Heart right ventricle (tissue), 16 donors: ENCODE measurements at regions not wholly inside any gene's neighbourhood (a gene's known extent, or its start where the extent isn't known, plus 50 kb on each side); places are given as distances from the start of the nearest gene placed in this dataset.

Experiments used
- ATAC-seq, 8 donors: fragments of 200-7000 bp; cut with Tn5 transposase; one replicate each; pipeline ENCODE4 v1.9.1; 2020; ENCODE audit warnings: mild to moderate bottlenecking in 8 of 8, moderate library complexity in 8 of 8, moderate number of reproducible peaks in 1 of 8
- DNase-seq, 2 donors: peaks; one replicate each; pipeline ENCODE4 v3.0.0-alpha.2; 2020
- H3K27ac ChIP-seq, 10 donors: fragments of 200-600 bp; sonication (generic) in 2 of 10; one replicate each; pipeline versions ENCODE4 v1.5.0 to v1.8.0; 2020 to 2022; ENCODE audit warnings: mild to moderate bottlenecking in 3 of 10
- H3K27me3 ChIP-seq, 7 donors: fragments of 200-600 bp; one replicate each; pipeline ENCODE4 v1.8.0; 2021 to 2022; ENCODE audit warnings: mild to moderate bottlenecking in 2 of 7
- H3K36me3 ChIP-seq, 9 donors: fragments of 200-600 bp; sonication (generic) in 1 of 9; one replicate each; pipeline versions ENCODE4 v1.5.0 to v1.8.0; 2020 to 2022; ENCODE audit warnings: mild to moderate bottlenecking in 2 of 9
- H3K4me1 ChIP-seq, 9 donors: fragments of 200-600 bp; sonication (generic) in 1 of 9; one replicate each; pipeline versions ENCODE4 v1.5.0 to v1.8.0; 2020 to 2022; ENCODE audit warnings: mild to moderate bottlenecking in 4 of 9
- H3K4me3 ChIP-seq, 10 donors: fragments of 200-600 bp; sonication (generic) in 2 of 10; one replicate each; pipeline versions ENCODE4 v1.5.0 to v1.8.0; 2020 to 2022; ENCODE audit warnings: mild to moderate bottlenecking in 7 of 10, moderate library complexity in 2 of 10
- H3K9me3 ChIP-seq, 11 donors: fragments of 200-600 bp in 10 of 11; sonication (generic) in 2 of 11; one replicate each; pipeline versions ENCODE4 v1.5.0 to v1.8.0; 2013 to 2022; ENCODE audit warnings: mild to moderate bottlenecking in 2 of 11, control low read depth in 1 of 11, moderate library complexity in 1 of 11
- CTCF ChIP-seq, 9 donors: fragments of 200-600 bp; sonication (generic) in 2 of 9; IDR thresholded peaks; one replicate each; pipeline versions ENCODE4 v1.5.0 to v1.8.0; 2021 to 2022; ENCODE audit warnings: antibody characterized with exemption in 9 of 9, mild to moderate bottlenecking in 5 of 9, moderate library complexity in 1 of 9
- WGBS, 2 donors: extraction: QIAGEN DNeasy Blood & Tissue Kit; methylation state at CpG; one replicate each; pipeline ENCODE4 v1.1.7; 2013; ENCODE audit warnings: inconsistent platforms in 1 of 2; 5-methylcytosine and 5-hydroxymethylcytosine counted together
- intact Hi-C, 10 donors: fragments of 100-400 bp; cut with DNase I; formaldehyde crosslinking; loops; one replicate each; pipeline versions ENCODE4 v1.11.1 to v1.14.2; 2022
- donor health status: Arrhythmogenic right ventricular cardiomyopathy.
- donor health status: ischemic (EF 13 %, LVEDD 7.1; RV severe dilation, severe dysfunction).
- donor health status: healthy with polysubstance abuse.
- donor health status: DM: no; HTN: yes; CAD: no.
- donor health status: DM: no; HTN: no; CAD: no.
- donor health status: ischemic (EF 25% LVEDD 6.9; RV normal size, moderate dysfunction).
- donor health status: ischemic (EF 25% LVEDD 5.7; RV mildly dilated, moderate dysfunction).
- donor health status: healthy.
- donor health status: DM: yes; HTN: yes; CAD: no.
- donor health status: Ischemic cardiomyopathy.
- donor health status: ischemic (EF 35%, LVEDD 5.7; RV mildly dilated, moderate dysfunction).
- donor health status: nonischemic (EF 11% LVEDD 7.7; RV severe dilation, severe dysfunction).
- donor health status: DM: yes; HTN: yes; CAD: no.
- donor health status: PGD.
- donor health status: ischemic (EF 29% LVEDD 5.4; RV normal size, mild dysfunction).
- donor health status: nonischemic (EF 23%, LVEDD 6.1; RV moderate dilation, normal function).

GRCh38 chr16:54720259-54720658 is 210.4 kb upstream of the IRX5 start:
- ATAC-seq: no peak
- no peak overlapping the region for H3K27ac ChIP-seq
- no peaks in the 10 kb centered on the region for H3K36me3 ChIP-seq
- H3K4me1 ChIP-seq: no peaks in the 10 kb centered on the region
- WGBS, 2 donors: 64 to 83% methylated on average over 1 of the region's 1 CpG
- no peaks in the 10 kb centered on the region for H3K27me3 ChIP-seq
- DNase-seq: no peak
- TF ChIP-seq CTCF (IDR thresholded peaks at IDR 0.05): no peak
- no peak overlapping the region for H3K4me3 ChIP-seq
- peaks cover 0 to 3% (median 0%) of the 10 kb centered on the region in 11 donors for H3K9me3 ChIP-seq
- intact Hi-C loops: loop anchor here in 1 of 10 donors (5.0 kb wide), 1 partner anchor 378 kb away; no protein-coding TSS in a partner anchor

GRCh38 chr16:54719624-54720023 is 211.0 kb upstream of the IRX5 start:
- TF ChIP-seq CTCF (IDR thresholded peaks at IDR 0.05): no peak
- Histone ChIP-seq H3K27ac (no peak overlapping the region), H3K36me3 (no peaks in the 10 kb centered on the region), H3K27me3 (no peaks in the 10 kb centered on the region), H3K4me3 (no peak overlapping the region), H3K4me1 (no peaks in the 10 kb centered on the region), H3K9me3 (peaks cover 0 to 3% (median 0%) of the 10 kb centered on the region in 11 donors)
- ATAC-seq (no peak), DNase-seq (no peak)
- intact Hi-C loops: loop anchor here in 2 of 10 donors (5.0 to 10.0 kb wide), 2 partner anchors 55 to 377 kb away; no protein-coding TSS in a partner anchor
- WGBS, 2 donors: 88 to 90% methylated on average over 10 of the region's 10 CpGs

- DNase-seq (no peak), ATAC-seq (no peak)
- Histone ChIP-seq H3K4me1 (no peaks in the 10 kb centered on the region), H3K27me3 (no peaks in the 10 kb centered on the region), H3K36me3 (no peaks in the 10 kb centered on the region), H3K9me3 (peaks cover 0 to 3% (median 0%) of the 10 kb centered on the region in 11 donors), H3K4me3 (no peak overlapping the region), H3K27ac (no peak overlapping the region)
- TF ChIP-seq CTCF (IDR thresholded peaks at IDR 0.05): no peak
- intact Hi-C loops: loop anchor here in 1 of 10 donors (10.0 kb wide), 1 partner anchor 56 kb away; no protein-coding TSS in a partner anchor
- 93 to 96% methylated on average over 12 of the region's 12 CpGs for WGBS, 2 donors
Observed at GRCh38 chr16:54718376-54718775, 212.3 kb upstream of the IRX5 start.

- ATAC-seq (no peak), DNase-seq (no peak)
- Histone ChIP-seq H3K27ac (no peak overlapping the region), H3K4me1 (no peaks in the 10 kb centered on the region), H3K27me3 (no peaks in the 10 kb centered on the region), H3K4me3 (no peak overlapping the region), H3K9me3 (no peaks in the 10 kb centered on the region), H3K36me3 (no peaks in the 10 kb centered on the region)
- no peak for TF ChIP-seq CTCF (IDR thresholded peaks at IDR 0.05)
- intact Hi-C loops: loop anchor here in 1 of 10 donors (10.0 kb wide), 1 partner anchor 60 kb away; no protein-coding TSS in a partner anchor
Observed at GRCh38 chr16:54715011-54715410, 215.7 kb upstream of the IRX5 start.
